Panc1 (cell line): ENCODE measurements at regions not wholly inside any gene's neighbourhood (a gene's known extent, or its start where the extent isn't known, plus 50 kb on each side); places are given as distances from the start of the nearest gene placed in this dataset.

Experiments used
- ATAC-seq: fragments of 200-7000 bp; cut with Tn5 transposase; 2 replicates; pipeline ENCODE4 v1.9.1; 2020; ENCODE audit warnings: mild to moderate bottlenecking, moderate library complexity
- BruUV-seq: library from RNA; stranded (reverse); fragments of 400-500 nt; replicated peaks from 2 replicates; lab custom pipeline; 2021; lab: Mats Ljungman, UMichigan
- CTCF ChIA-PET: fragments of 300-600 bp; sonication (Branson Sonifier 250); formaldehyde crosslinking; loops from one replicate; lab custom pipeline; 2022; ENCODE audit warnings: antibody characterized with exemption; lab: Charles Lee
- POLR2A ChIA-PET: fragments of 300-600 bp; sonication (Branson Sonifier 250); formaldehyde crosslinking; loops from one replicate; lab custom pipeline; 2022; ENCODE audit warnings: antibody characterized with exemption; lab: Charles Lee
- DNase-seq: peaks from one replicate; pipeline ENCODE4 v3.0.0-alpha.2; 2010; ENCODE audit warnings: low read depth, low spot score
- H3K27ac ChIP-seq: 2 replicates; pipeline ENCODE4 v1.5.1; 2011; ENCODE audit warnings: mild to moderate bottlenecking, low read length, inconsistent platforms
- H3K27me3 ChIP-seq: fragments of 200-500 bp; sonication (Bioruptor generic); 2 replicates; pipeline ENCODE4 v1.6.0; 2014; ENCODE audit warnings: low read length, inconsistent platforms; ENCODE audit not compliant: control insufficient read depth, insufficient read depth
- H3K36me3 ChIP-seq: fragments of 200-500 bp; sonication (Bioruptor generic); 2 replicates; pipeline ENCODE4 v1.5.1; 2014; ENCODE audit warnings: inconsistent platforms, mild to moderate bottlenecking, low read length, moderate library complexity; ENCODE audit not compliant: control insufficient read depth, insufficient read depth
- H3K4me1 ChIP-seq: 2 replicates; pipeline ENCODE4 v1.5.1; 2011; ENCODE audit warnings: inconsistent platforms, mild to moderate bottlenecking, low read length, moderate library complexity; ENCODE audit not compliant: control insufficient read depth, insufficient read depth
- H3K4me3 ChIP-seq, 2 experiments: 2 replicates each; pipeline ENCODE4 v1.5.1; 2011 to 2012; ENCODE audit warnings: low read depth in 2 of 2, low read length in 2 of 2, mild to moderate bottlenecking in 2 of 2, inconsistent platforms in 1 of 2, moderate library complexity in 1 of 2
- H3K9me3 ChIP-seq: fragments of 200-500 bp; sonication (Bioruptor generic); 2 replicates; pipeline ENCODE4 v1.5.1; 2014; ENCODE audit warnings: low read depth, mild to moderate bottlenecking, inconsistent platforms, low read length, moderate library complexity; ENCODE audit not compliant: control insufficient read depth, insufficient read depth
- POLR2AphosphoS5 ChIP-seq: IDR thresholded peaks from 2 replicates; pipeline ENCODE4 v1.6.1; 2012; ENCODE audit warnings: mild to moderate bottlenecking, low read depth, low read length, moderate library complexity
- SIN3A ChIP-seq: IDR thresholded peaks from 2 replicates; pipeline ENCODE4 v1.6.1; 2012; ENCODE audit warnings: low read depth, mild to moderate bottlenecking, low read length, moderate library complexity, borderline replicate concordance; ENCODE audit not compliant: insufficient read depth
- TCF7L2 ChIP-seq: IDR thresholded peaks from 2 replicates; pipeline ENCODE4 v1.6.1; 2011; ENCODE audit warnings: mild to moderate bottlenecking, low read depth, low read length, inconsistent platforms
- in situ Hi-C: cut with HindIII; loops from 2 replicates; pipeline ENCODE4 v1.10.0; 2016; ENCODE audit warnings: low sequenced_read_pairs, low pct_unique_long_range_greater_than_20kb
- intact Hi-C: fragments of 100-400 bp; cut with micrococcal nuclease; formaldehyde crosslinking; loops from one replicate; pipeline ENCODE4 v1.10.0; 2022; ENCODE audit not compliant: unreplicated experiment
- TF ChIP-seq, protein P1 (sequence below), 2 experiments: IDR thresholded peaks; 2 replicates each; pipeline ENCODE4 v1.6.1; 2011 to 2012; ENCODE audit warnings: low read depth in 2 of 2, control low read depth in 1 of 2, low read length in 1 of 2, mild to moderate bottlenecking in 1 of 2, moderate library complexity in 1 of 2; ENCODE audit not compliant: insufficient read depth in 1 of 2
- TF ChIP-seq, protein P2 (sequence below): fragments of 450-650 bp; IDR thresholded peaks from 2 replicates; pipeline ENCODE4 v1.5.1; 2017; ENCODE audit warnings: mild to moderate bottlenecking

DNA sequence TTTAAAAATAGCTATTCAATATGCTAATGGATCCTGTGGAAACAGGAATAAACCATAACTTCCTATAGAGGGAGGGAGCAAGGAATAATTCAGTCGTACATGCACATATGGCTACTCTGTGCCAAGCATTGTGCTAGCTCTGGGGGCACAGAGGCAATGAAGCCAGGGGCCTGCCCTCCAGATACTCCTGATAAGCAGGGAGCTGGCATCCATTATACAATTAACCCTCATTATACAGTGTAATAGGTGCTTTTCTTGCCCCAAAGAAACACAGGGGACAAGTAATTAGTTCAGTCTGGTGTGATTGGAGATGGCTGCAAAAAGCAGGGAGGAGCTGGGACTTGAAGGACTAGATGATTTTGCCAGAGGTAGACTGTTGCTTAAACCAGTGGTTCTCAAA, 200.4 kb downstream of the SREK1 start:
- Histone ChIP-seq H3K9me3 (no peaks in the 10 kb centered on the region), H3K36me3 (no peaks in the 10 kb centered on the region), H3K27me3 (peaks cover 2% of the 10 kb centered on the region; the same call in 1 of the 2 replicates), H3K4me3 (no peak overlapping the region), H3K27ac (no peak overlapping the region), H3K4me1 (no peaks in the 10 kb centered on the region)
- in situ Hi-C loops: no loop called here
- ATAC-seq (no peak), DNase-seq (no peak)
- TF ChIP-seq, protein P1, sequence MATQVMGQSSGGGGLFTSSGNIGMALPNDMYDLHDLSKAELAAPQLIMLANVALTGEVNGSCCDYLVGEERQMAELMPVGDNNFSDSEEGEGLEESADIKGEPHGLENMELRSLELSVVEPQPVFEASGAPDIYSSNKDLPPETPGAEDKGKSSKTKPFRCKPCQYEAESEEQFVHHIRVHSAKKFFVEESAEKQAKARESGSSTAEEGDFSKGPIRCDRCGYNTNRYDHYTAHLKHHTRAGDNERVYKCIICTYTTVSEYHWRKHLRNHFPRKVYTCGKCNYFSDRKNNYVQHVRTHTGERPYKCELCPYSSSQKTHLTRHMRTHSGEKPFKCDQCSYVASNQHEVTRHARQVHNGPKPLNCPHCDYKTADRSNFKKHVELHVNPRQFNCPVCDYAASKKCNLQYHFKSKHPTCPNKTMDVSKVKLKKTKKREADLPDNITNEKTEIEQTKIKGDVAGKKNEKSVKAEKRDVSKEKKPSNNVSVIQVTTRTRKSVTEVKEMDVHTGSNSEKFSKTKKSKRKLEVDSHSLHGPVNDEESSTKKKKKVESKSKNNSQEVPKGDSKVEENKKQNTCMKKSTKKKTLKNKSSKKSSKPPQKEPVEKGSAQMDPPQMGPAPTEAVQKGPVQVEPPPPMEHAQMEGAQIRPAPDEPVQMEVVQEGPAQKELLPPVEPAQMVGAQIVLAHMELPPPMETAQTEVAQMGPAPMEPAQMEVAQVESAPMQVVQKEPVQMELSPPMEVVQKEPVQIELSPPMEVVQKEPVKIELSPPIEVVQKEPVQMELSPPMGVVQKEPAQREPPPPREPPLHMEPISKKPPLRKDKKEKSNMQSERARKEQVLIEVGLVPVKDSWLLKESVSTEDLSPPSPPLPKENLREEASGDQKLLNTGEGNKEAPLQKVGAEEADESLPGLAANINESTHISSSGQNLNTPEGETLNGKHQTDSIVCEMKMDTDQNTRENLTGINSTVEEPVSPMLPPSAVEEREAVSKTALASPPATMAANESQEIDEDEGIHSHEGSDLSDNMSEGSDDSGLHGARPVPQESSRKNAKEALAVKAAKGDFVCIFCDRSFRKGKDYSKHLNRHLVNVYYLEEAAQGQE (IDR thresholded peaks at IDR 0.05; ENCODE audit: insufficient read depth in 1 of 2, low read depth in 2 of 2, low read length in 1 of 2): no peak
- ChIA-PET POLR2A (interaction anchor here (0.6 kb wide), 1 partner anchor 119 kb away, joined by 5 read pairs; no protein-coding TSS in a partner anchor), CTCF (no interaction called here)
- intact Hi-C loops: no loop called here
- no TSS peak for BruUV-seq

DNA sequence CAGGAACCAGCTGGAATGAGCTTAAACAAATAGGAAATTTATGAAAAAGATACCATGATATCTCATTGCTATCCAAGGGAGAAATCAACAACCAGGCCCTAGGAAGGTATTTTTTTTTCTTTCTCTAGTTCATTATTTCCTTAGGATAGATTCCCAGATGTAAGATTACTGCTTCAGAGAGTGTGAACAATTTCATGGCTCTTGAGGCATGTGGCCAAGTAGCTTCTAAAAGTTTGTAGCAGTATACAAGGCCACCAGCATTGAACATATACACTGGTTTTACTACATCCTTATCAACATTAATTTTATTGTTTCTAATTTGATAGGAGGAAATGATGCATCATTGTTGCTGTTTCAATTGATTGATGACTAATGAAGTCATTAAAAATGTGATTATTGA, 201.2 kb downstream of the SREK1 start:
- Histone ChIP-seq H3K36me3 (no peaks in the 10 kb centered on the region), H3K4me1 (no peaks in the 10 kb centered on the region), H3K4me3 (no peak overlapping the region), H3K9me3 (no peaks in the 10 kb centered on the region), H3K27ac (no peak overlapping the region), H3K27me3 (peaks cover 6% of the 10 kb centered on the region; the same call in 1 of the 2 replicates)
- DNase-seq (no peak), ATAC-seq (no peak)
- in situ Hi-C loops (no loop called here), intact Hi-C loops (no loop called here)
- CTCF ChIA-PET: interaction anchor here (0.6 kb wide), 1 partner anchor 299 kb away, joined by 3 read pairs; no protein-coding TSS in a partner anchor
- POLR2A ChIA-PET: no interaction called here
- TF ChIP-seq TCF7L2: no peak
- no peak for TF ChIP-seq SIN3A
- TF ChIP-seq, protein P1 (IDR thresholded peaks at IDR 0.05; ENCODE audit: insufficient read depth in 1 of 2, low read depth in 2 of 2, low read length in 1 of 2): no peak
- no peak for TF ChIP-seq POLR2AphosphoS5
- TF ChIP-seq, protein P2, sequence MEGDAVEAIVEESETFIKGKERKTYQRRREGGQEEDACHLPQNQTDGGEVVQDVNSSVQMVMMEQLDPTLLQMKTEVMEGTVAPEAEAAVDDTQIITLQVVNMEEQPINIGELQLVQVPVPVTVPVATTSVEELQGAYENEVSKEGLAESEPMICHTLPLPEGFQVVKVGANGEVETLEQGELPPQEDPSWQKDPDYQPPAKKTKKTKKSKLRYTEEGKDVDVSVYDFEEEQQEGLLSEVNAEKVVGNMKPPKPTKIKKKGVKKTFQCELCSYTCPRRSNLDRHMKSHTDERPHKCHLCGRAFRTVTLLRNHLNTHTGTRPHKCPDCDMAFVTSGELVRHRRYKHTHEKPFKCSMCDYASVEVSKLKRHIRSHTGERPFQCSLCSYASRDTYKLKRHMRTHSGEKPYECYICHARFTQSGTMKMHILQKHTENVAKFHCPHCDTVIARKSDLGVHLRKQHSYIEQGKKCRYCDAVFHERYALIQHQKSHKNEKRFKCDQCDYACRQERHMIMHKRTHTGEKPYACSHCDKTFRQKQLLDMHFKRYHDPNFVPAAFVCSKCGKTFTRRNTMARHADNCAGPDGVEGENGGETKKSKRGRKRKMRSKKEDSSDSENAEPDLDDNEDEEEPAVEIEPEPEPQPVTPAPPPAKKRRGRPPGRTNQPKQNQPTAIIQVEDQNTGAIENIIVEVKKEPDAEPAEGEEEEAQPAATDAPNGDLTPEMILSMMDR: no peak
- BruUV-seq: no TSS peak
